T-helper 2 cell treated with Interferon-gamma antibody and Interleukin-4, amounts not matched to agents 5 μg/mL and 100 μg/mL, for 36 hours (primary cell): ENCODE measurements at regions not wholly inside any gene's neighbourhood (a gene's known extent, or its start where the extent isn't known, plus 50 kb on each side); places are given as distances from the start of the nearest gene placed in this dataset.
"Not testable (repeated sequence)": the region's sequence is repeated elsewhere in the genome, so short reads cannot be mapped to it uniquely, and the experiment has no call there.

ENCODE experiments used
- DNase-seq: peaks from one replicate; pipeline ENCODE4 v3.0.0; 2021; ENCODE audit warnings: low spot score
- H3K27ac Mint-ChIP-seq: one replicate; pipeline ENCODE4 v1.8.0; 2021; ENCODE audit warnings: mild to moderate bottlenecking, mixed read lengths
- H3K27me3 Mint-ChIP-seq: one replicate; pipeline ENCODE4 v1.8.0; 2021; ENCODE audit warnings: low read depth, mixed read lengths
- H3K36me3 Mint-ChIP-seq: one replicate; pipeline ENCODE4 v1.8.0; 2021; ENCODE audit warnings: low read depth, mixed read lengths
- H3K4me1 Mint-ChIP-seq: one replicate; pipeline ENCODE4 v1.8.0; 2021; ENCODE audit warnings: low read depth, mixed read lengths
- H3K4me3 Mint-ChIP-seq: one replicate; pipeline ENCODE4 v1.8.0; 2022; ENCODE audit warnings: mild to moderate bottlenecking, moderate library complexity, mixed read lengths
- H3K9me3 Mint-ChIP-seq: one replicate; pipeline ENCODE4 v1.8.0; 2021; ENCODE audit warnings: mixed read lengths

DNA sequence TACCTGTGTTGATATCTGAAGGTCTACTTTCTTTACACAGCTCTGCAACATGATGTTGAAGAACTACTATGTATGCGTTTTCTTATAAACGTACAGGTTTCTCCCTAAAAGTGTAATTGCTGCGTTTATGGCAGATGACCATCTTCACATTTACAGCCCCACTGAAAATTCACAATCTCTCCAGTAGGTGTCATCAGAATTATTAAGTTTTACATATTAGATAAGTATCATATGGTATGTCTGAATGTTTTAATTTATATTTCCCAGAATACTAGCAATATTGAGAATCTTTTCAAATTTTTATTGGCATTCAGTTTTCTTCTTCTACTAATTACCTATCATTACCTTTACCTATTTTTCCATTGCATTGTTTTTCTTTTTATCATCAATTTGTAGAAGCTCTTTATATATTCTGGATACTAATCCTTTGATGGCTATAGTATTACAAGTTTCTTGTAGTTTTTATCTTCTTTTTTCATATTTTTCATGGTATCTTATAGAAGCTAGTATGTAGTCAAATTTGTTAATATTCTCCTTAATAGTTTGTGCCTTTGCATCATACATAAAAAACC is 123.5 kb downstream of the CAPZA3 start:
- H3K27me3 Mint-ChIP-seq: no peaks in the 10 kb centered on the region
- DNase-seq: no peak
- H3K27ac Mint-ChIP-seq: no peak overlapping the region
- no peaks in the 10 kb centered on the region for H3K4me1 Mint-ChIP-seq
- H3K4me3 Mint-ChIP-seq: no peak overlapping the region
- no peaks in the 10 kb centered on the region for H3K36me3 Mint-ChIP-seq
- no peaks in the 10 kb centered on the region for H3K9me3 Mint-ChIP-seq

DNA sequence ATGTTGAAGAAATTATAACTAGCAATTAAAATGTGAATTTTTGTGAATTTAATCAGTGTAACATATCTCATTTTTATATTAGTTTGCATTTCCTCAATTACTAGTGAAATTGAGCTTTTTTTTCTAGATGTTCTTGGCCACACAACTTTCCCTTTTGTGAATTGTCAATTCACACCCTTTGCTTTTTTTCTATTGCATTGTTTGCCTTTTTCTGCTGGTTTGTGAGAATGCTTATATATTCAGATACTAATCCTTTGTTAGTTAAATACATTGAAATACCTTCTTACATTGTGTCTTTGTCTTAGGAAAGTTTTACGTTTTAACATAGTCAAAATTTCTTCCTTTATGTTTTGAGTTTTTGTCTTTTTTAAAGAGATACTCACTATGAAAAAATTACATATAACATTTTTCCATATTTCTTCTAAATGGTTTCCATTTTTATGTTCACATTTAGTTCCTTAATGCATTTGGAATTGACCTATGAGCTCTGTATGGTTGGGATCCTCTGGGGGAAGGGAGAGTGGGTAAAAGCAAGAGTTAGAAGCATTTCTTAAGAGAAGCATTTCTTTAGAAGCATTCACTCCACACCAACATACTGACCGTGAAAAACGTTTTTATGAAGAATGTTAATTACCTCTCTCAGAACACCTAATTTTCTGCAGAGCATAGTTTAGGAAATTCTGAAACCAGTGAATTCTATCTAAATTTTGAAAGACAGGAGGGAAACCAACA is 126.0 kb downstream of the CAPZA3 start:
- Mint-ChIP-seq H3K4me1 (no peaks in the 10 kb centered on the region), H3K27ac (no peak overlapping the region), H3K4me3 (no peak overlapping the region), H3K36me3 (no peaks in the 10 kb centered on the region), H3K27me3 (no peaks in the 10 kb centered on the region), H3K9me3 (no peaks in the 10 kb centered on the region)
- no peak for DNase-seq

DNA sequence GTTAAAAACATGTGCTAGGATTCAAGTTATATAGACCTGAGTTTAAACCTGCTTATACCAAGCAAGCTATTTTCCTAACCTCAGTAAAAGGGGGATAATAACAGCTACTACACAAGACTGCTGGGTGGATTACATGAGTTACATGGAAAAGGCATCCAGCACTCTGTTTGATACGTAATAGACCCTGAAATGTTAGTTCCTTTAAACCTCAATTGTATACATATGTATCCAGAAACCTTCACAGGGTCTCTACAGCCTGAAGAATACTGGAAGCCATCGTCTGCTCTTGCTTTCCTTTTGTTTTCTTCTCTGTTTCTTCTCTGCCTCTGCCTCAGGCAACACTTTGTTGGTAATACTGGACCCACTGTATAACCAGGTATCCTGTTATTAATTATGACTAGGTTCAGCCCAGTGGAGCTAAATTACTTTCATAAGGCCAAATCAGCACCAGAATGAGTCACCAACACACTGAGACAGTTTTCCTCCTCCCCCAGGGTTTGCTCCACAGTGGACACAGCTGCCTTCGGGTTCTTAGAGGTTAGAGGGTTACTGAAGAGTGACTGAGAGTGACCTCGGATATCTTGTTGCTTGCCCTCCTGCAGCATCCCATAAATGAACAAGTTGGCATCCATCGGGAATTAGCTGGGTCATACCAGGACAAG is 127.1 kb downstream of the CAPZA3 start:
- no peak overlapping the region for H3K27ac Mint-ChIP-seq
- no peak overlapping the region for H3K4me3 Mint-ChIP-seq
- DNase-seq: no peak
- no peaks in the 10 kb centered on the region for H3K27me3 Mint-ChIP-seq
- no peaks in the 10 kb centered on the region for H3K9me3 Mint-ChIP-seq
- no peaks in the 10 kb centered on the region for H3K4me1 Mint-ChIP-seq
- H3K36me3 Mint-ChIP-seq: no peaks in the 10 kb centered on the region

DNA sequence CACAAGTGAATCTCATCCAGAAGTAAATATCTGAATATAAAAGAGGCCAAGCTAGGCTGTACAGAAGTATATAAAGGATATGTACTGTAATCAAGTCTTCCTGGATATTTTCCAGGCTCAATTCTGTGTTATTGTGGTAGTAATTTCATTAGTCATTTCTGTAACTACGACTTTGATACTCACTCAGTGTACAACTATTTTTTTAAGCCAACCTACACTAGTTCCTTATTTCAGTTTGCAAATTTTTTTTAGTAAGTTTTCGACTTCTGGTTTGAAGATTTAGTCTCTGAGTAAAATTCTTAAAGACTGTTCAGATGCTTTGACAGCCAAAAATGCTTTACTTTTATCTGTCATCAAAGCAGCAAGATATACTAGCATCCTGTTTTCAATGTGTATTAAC is 130.8 kb downstream of the CAPZA3 start:
- peaks cover 4% of the 10 kb centered on the region for H3K4me1 Mint-ChIP-seq
- DNase-seq: no peak
- H3K4me3 Mint-ChIP-seq: no peak overlapping the region
- no peaks in the 10 kb centered on the region for H3K27me3 Mint-ChIP-seq
- no peaks in the 10 kb centered on the region for H3K9me3 Mint-ChIP-seq
- H3K36me3 Mint-ChIP-seq: no peaks in the 10 kb centered on the region
- H3K27ac Mint-ChIP-seq: no peak overlapping the region

DNA sequence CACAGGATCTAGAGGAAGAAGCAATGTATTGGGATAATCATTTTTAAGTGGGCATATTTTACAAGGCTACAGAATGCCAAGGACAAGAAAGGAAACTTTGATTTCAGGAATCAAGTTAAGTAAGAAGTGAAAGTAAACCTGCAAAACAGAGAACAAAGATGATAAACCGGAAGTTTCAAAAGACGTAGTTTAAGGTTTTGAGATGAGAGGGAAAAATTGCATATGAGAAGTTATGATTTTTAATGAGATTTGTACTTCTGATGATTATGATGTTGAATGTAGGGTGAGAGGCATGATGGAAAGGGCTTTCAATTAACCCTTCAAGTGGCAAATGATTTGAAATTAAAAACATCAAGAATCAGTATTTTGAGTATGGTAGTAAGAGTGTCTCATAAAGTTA is 134.9 kb downstream of the CAPZA3 start:
- Mint-ChIP-seq H3K9me3 (no peaks in the 10 kb centered on the region), H3K4me3 (peak overlapping the region; percentile 28), H3K4me1 (peaks cover 4% of the 10 kb centered on the region), H3K36me3 (no peaks in the 10 kb centered on the region), H3K27ac (no peak overlapping the region), H3K27me3 (no peaks in the 10 kb centered on the region)
- DNase-seq: no peak

DNA sequence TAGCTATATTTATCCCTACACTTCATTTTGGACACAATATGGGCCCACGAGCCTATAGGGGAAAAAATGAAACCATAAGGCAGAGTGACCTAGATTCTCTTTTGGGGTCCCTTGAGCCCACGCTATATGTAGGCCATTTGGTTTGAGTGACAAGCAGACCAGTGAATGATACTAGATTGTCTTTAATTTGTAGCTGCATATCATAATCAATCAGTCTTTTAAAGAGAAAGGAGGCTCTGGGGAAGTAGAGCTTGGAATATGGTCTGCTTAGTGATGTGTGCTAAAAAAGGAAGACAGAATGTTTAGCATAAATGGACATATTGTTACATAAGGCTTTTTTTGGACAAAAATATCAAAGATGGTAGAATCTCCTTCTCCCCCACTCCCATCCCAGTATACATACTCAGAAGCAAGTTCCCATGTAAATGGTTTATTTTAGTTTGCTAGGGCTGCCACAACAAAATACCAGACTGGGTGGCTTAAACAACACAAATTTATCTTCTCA is 140.8 kb downstream of the CAPZA3 start:
- Mint-ChIP-seq H3K27me3 (no peaks in the 10 kb centered on the region), H3K9me3 (no peaks in the 10 kb centered on the region), H3K27ac (no peak overlapping the region), H3K4me1 (no peaks in the 10 kb centered on the region), H3K4me3 (no peak overlapping the region), H3K36me3 (no peaks in the 10 kb centered on the region)
- no peak for DNase-seq

DNA sequence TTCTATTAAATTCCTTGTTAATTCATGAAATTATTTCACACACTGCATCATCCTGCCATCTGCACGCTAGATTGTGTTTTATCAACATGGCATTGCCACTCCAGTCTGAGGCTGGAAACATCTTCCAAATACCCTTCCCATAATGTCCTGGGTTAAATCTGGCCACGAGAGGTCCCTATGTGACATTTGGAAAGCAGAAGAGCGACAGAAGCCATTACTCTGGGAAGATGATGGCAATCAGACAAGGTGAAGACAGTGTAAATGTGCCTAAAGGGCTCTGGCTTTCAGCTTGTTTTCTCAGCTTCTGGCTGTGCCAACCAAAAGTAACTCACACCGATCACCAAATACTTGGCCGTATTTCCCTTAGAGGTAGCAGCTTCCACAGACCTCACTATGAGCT is 144.8 kb downstream of the CAPZA3 start:
- no peaks in the 10 kb centered on the region for H3K9me3 Mint-ChIP-seq
- no peaks in the 10 kb centered on the region for H3K4me1 Mint-ChIP-seq
- H3K4me3 Mint-ChIP-seq: no peak overlapping the region
- DNase-seq: no peak
- no peak overlapping the region for H3K27ac Mint-ChIP-seq
- no peaks in the 10 kb centered on the region for H3K27me3 Mint-ChIP-seq
- H3K36me3 Mint-ChIP-seq: no peaks in the 10 kb centered on the region

DNA sequence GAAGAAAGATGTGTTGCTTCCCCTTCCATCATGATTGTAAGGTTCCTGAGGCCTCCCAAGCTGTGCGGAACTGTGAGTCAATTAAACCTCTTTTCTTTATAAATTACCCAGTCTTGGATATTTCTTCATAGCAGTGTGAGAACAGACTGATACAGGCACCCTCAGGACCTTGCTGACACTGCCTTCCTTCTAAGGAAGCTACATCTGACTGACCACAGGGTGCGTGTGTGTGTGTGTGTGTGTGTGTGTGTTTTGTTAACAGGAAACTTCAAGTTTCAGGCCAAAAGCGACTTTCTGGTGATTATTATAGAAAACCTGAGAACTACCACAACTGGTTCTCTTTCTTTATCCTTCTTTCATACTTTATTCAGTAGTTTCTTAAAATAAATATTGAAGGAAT is 149.0 kb downstream of the CAPZA3 start:
- Mint-ChIP-seq H3K27ac (no peak overlapping the region), H3K36me3 (no peaks in the 10 kb centered on the region), H3K27me3 (no peaks in the 10 kb centered on the region), H3K9me3 (no peaks in the 10 kb centered on the region), H3K4me1 (no peaks in the 10 kb centered on the region), H3K4me3 (no peak overlapping the region)
- DNase-seq: no peak

DNA sequence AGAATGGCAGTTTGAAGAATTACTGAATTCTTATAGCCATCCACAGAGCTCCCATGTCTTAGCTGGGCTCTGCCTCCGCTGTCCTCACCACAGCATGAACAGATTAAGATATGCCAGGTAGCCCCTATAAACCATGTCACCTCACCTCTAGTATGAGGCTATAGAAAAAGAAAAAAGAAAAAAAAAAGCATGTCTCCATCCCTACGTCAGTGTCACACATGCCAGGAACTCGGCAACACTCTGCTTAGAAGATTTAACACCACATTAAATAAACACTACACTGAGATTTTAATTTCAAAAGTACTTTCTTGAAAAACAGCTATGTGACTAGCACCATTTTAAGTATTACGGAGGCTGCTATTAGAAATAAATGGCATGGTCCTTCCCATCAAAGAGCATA is 149.4 kb downstream of the CAPZA3 start:
- DNase-seq: no peak
- no peaks in the 10 kb centered on the region for H3K36me3 Mint-ChIP-seq
- no peak overlapping the region for H3K4me3 Mint-ChIP-seq
- no peaks in the 10 kb centered on the region for H3K4me1 Mint-ChIP-seq
- no peaks in the 10 kb centered on the region for H3K27me3 Mint-ChIP-seq
- no peak overlapping the region for H3K27ac Mint-ChIP-seq
- no peaks in the 10 kb centered on the region for H3K9me3 Mint-ChIP-seq

DNA sequence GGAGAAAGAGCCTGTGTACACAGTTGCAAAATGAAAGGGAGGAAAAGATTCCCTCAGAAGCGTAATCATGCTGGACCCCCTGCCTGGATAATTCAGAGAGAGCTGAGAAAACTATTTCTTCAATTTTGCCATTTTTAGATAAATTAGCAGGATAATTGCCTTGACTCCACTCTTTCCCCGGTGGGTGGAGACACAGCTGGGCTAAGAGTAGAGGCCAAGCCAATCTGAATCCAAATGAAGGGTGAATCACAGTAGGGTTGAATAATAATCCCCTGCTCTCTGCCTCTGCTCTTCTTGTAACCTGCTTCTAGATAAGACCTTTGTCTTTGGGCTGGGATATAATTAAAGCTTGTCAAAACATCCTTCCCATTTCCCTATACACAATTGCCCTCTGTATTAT is 150.1 kb downstream of the CAPZA3 start:
- H3K4me3 Mint-ChIP-seq: no peak overlapping the region
- H3K27me3 Mint-ChIP-seq: no peaks in the 10 kb centered on the region
- no peak for DNase-seq
- H3K9me3 Mint-ChIP-seq: peaks cover under 1% of the 10 kb centered on the region
- H3K36me3 Mint-ChIP-seq: no peaks in the 10 kb centered on the region
- H3K27ac Mint-ChIP-seq: no peak overlapping the region
- H3K4me1 Mint-ChIP-seq: no peaks in the 10 kb centered on the region

DNA sequence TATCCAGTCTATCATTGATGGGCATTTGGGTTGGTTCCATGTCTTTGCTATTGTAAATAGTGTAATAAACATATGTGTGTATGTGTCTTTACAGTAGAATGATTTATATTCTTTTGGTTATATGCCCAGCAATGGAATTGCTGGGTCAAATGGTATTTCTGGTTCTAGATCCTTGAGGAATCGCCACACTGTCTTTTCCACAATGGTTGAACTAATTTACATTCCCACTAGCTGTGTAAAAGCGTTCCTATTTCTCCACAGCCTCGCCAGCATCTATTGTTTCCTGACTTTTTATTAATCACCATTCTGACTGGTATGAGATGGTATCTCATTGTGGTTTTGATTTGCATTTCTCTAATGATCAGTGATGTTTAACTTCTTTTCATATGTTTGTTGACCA is 152.7 kb downstream of the CAPZA3 start:
- not testable (repeated sequence) for H3K27me3 Mint-ChIP-seq, H3K4me1 Mint-ChIP-seq, H3K9me3 Mint-ChIP-seq, H3K4me3 Mint-ChIP-seq, H3K27ac Mint-ChIP-seq, DNase-seq, H3K36me3 Mint-ChIP-seq

DNA sequence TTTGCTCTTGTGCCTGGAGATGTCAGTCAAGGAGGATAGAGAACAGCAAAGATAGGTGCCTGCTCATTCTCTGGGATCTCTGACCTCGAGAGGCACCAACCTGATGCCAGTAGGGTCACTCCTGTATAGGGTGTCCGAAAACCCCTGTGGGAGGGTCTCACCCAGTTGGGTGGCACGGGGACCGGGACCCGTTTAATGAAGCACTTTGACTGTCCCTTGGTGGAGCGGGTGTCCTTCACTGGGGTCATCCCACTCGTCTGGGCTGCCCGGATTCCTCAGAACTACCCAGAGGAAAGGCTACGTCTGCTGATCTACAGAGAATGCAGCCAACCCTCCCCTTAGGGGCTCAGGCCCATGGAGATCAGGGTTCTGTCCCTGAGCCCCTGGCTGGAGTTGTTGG is 157.6 kb downstream of the CAPZA3 start:
- H3K9me3 Mint-ChIP-seq: peaks cover 9% of the 10 kb centered on the region
- H3K27me3 Mint-ChIP-seq: no peaks in the 10 kb centered on the region
- H3K27ac Mint-ChIP-seq: no peak overlapping the region
- H3K4me1 Mint-ChIP-seq: no peaks in the 10 kb centered on the region
- DNase-seq: no peak
- H3K36me3 Mint-ChIP-seq: no peaks in the 10 kb centered on the region
- H3K4me3 Mint-ChIP-seq: no peak overlapping the region

DNA sequence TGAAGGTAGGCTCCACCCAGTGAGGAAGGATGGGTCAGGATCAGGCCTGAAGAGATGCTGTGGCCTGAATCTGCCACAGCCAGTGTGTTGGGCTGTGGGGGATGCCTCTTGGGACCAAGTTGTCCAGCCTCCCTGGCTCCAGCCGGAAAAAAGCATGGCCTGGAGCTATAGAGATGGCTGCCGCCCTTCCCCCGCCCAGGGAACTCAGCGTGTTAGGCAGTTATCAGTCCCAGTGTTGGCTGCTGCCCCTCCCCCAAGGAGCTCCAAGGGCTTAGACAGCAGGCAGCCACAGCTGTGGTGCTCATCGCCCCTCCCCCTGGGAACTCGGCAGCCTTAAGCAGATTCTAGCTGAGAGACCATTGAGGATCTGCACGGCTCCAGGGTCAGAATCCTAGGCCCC is 158.0 kb downstream of the CAPZA3 start:
- Mint-ChIP-seq H3K27ac (no peak overlapping the region), H3K36me3 (no peaks in the 10 kb centered on the region), H3K4me3 (no peak overlapping the region), H3K9me3 (peaks cover 9% of the 10 kb centered on the region), H3K27me3 (no peaks in the 10 kb centered on the region), H3K4me1 (no peaks in the 10 kb centered on the region)
- DNase-seq: no peak

DNA sequence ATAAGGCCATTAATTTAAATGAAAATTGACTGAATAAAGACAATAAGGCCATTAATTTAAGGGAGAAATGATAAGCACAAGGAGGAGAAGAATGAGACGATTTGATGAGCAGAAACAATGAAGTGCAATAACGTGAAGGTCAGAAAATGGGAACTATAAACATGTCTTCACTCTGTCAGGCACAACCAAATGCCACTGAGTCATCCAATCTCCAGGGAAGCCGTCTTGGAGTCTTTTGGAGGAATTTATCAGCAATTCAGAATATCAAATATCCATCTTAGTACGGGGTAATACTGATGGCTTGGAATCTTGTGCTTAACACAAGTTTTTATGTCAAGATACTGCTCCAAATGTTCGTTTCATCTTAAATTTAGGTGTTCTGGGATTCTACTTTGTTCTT is 159.9 kb downstream of the CAPZA3 start:
- H3K27ac Mint-ChIP-seq: no peak overlapping the region
- no peaks in the 10 kb centered on the region for H3K27me3 Mint-ChIP-seq
- H3K9me3 Mint-ChIP-seq: peaks cover 9% of the 10 kb centered on the region
- no peaks in the 10 kb centered on the region for H3K36me3 Mint-ChIP-seq
- no peaks in the 10 kb centered on the region for H3K4me1 Mint-ChIP-seq
- H3K4me3 Mint-ChIP-seq: no peak overlapping the region
- DNase-seq: no peak
